Psoas muscle (tissue), 7 donors: ENCODE measurements at regions not wholly inside any gene's neighbourhood (a gene's known extent, or its start where the extent isn't known, plus 50 kb on each side); places are given as distances from the start of the nearest gene placed in this dataset.

Experiments
- ATAC-seq, 4 donors: fragments of 200-7000 bp; cut with Tn5 transposase; one replicate each; pipeline ENCODE4 v1.9.1; 2020; ENCODE audit warnings: moderate library complexity in 3 of 4, mild to moderate bottlenecking in 2 of 4
- DNase-seq, 2 donors: peaks; one replicate each; pipeline ENCODE4 v3.0.0-alpha.2; 2020
- H3K27ac ChIP-seq: fragments of 200-600 bp; one replicate; pipeline ENCODE4 v1.8.0; 2022
- H3K27me3 ChIP-seq, 3 donors: fragments of 200-600 bp in 1 of 3; one replicate each; pipeline versions ENCODE4 v1.6.1 to v1.8.0; 2013 to 2022; ENCODE audit warnings: low read length in 2 of 3, mild to moderate bottlenecking in 2 of 3, moderate library complexity in 1 of 3; ENCODE audit not compliant: insufficient read depth in 3 of 3
- H3K36me3 ChIP-seq, 2 donors: fragments of 200-600 bp in 1 of 2; one replicate each; pipeline versions ENCODE4 v1.6.1 to v1.8.0; 2013 to 2022; ENCODE audit warnings: low read depth in 1 of 2, mild to moderate bottlenecking in 1 of 2, moderate library complexity in 1 of 2; ENCODE audit not compliant: insufficient read depth in 1 of 2
- H3K4me1 ChIP-seq: fragments of 200-600 bp; one replicate; pipeline ENCODE4 v1.8.0; 2022
- H3K4me3 ChIP-seq: fragments of 200-600 bp; one replicate; pipeline ENCODE4 v1.8.0; 2022; ENCODE audit warnings: mild to moderate bottlenecking
- H3K9me3 ChIP-seq: fragments of 200-600 bp; one replicate; pipeline ENCODE4 v1.8.0; 2022
- CTCF ChIP-seq: fragments of 200-600 bp; IDR thresholded peaks from one replicate; pipeline ENCODE4 v1.8.0; 2022; ENCODE audit warnings: antibody characterized with exemption
- WGBS, 3 donors: extraction: QIAGEN DNeasy Blood & Tissue Kit; methylation state at CpG; one replicate each; pipeline versions ENCODE4 v1.1.6 to v1.1.7; 2013; 5-methylcytosine and 5-hydroxymethylcytosine counted together
- intact Hi-C, 2 donors: fragments of 100-400 bp; cut with DNase I; formaldehyde crosslinking; loops; one replicate each; pipeline versions ENCODE4 v1.11.0 to v1.14.2; 2022
- donor health status: healthy with polysubstance abuse.
- donor health status: DM: no; HTN: no; CAD: no; lungs with moderate emphysema.
- donor health status: Bipolar disorder and iron deficiency.
- donor health status: healthy.
- donor health status: DM: yes; HTN: yes; CAD: no.
- donor health status: DM: no; HTN: no; CAD: no.
- donor health status: DM: yes; HTN: yes; CAD: no.

- H3K4me3 ChIP-seq, result no peak overlapping the region
- no peak for TF ChIP-seq CTCF
- ATAC-seq (no peak), DNase-seq (no peak)
- peaks cover 0 to 61% of the 10 kb centered on the region in 2 donors for H3K36me3 ChIP-seq
- intact Hi-C loops, result no loop called here
- no peak overlapping the region for H3K27ac ChIP-seq
- no peaks in the 10 kb centered on the region for H3K27me3 ChIP-seq
- no peaks in the 10 kb centered on the region for H3K9me3 ChIP-seq
- no peaks in the 10 kb centered on the region for H3K4me1 ChIP-seq
- 91 to 94% (median 92%) methylated on average over 6 of the region's 6 CpGs for WGBS, 3 donors
Measured at GRCh38 chr3:127033171-127033570, 50.3 kb downstream of the PLXNA1 start.

- 75 to 82% (median 77%) methylated on average over 17 to 20 of the region's 20 CpGs for WGBS, 3 donors
- no peak overlapping the region for H3K4me3 ChIP-seq
- no peaks in the 10 kb centered on the region for H3K4me1 ChIP-seq
- H3K36me3 ChIP-seq, result peaks cover 0 to 55% of the 10 kb centered on the region in 2 donors
- H3K27me3 ChIP-seq, result no peaks in the 10 kb centered on the region
- DNase-seq (peak; percentile 12 to 48), ATAC-seq (no peak)
- no peaks in the 10 kb centered on the region for H3K9me3 ChIP-seq
- intact Hi-C loops, result no loop called here
- no peak overlapping the region for H3K27ac ChIP-seq
- TF ChIP-seq CTCF, result no peak
Measured at GRCh38 chr3:127033786-127034185, 50.9 kb downstream of the PLXNA1 start.

- 94 to 95% (median 94%) methylated on average over 25 to 30 of the region's 30 CpGs for WGBS, 3 donors
- no peak for TF ChIP-seq CTCF
- DNase-seq (peak; percentile 11 to 45), ATAC-seq (no peak)
- Histone ChIP-seq H3K36me3 (peaks cover 0 to 49% of the 10 kb centered on the region in 2 donors), H3K4me3 (no peak overlapping the region), H3K27me3 (no peaks in the 10 kb centered on the region), H3K27ac (no peak overlapping the region), H3K9me3 (no peaks in the 10 kb centered on the region), H3K4me1 (no peaks in the 10 kb centered on the region)
- intact Hi-C loops, result no loop called here
Measured at GRCh38 chr3:127034195-127034989, 51.5 kb downstream of the PLXNA1 start.

- DNase-seq (peak; percentile 11 to 40), ATAC-seq (no peak)
- H3K4me3 ChIP-seq, result no peak overlapping the region
- H3K27ac ChIP-seq, result no peak overlapping the region
- peaks cover 0 to 42% of the 10 kb centered on the region in 2 donors for H3K36me3 ChIP-seq
- H3K27me3 ChIP-seq, result no peaks in the 10 kb centered on the region
- TF ChIP-seq CTCF, result no peak
- 90 to 95% (median 91%) methylated on average over 13 of the region's 13 CpGs for WGBS, 3 donors
- H3K4me1 ChIP-seq, result no peaks in the 10 kb centered on the region
- no peaks in the 10 kb centered on the region for H3K9me3 ChIP-seq
- intact Hi-C loops, result no loop called here
Measured at GRCh38 chr3:127034990-127035652, 52.2 kb downstream of the PLXNA1 start.
